ENCODE measurements at regions not wholly inside any gene's neighbourhood (a gene's known extent, or its start where the extent isn't known, plus 50 kb on each side); places are given as distances from the start of the nearest gene placed in this dataset.
"Not testable (repeated sequence)": the region's sequence is repeated elsewhere in the genome, so short reads cannot be mapped to it uniquely, and the experiment has no call there.

- DNase-seq: no peak
Observed at GRCh38 chr1:238982736-238983135, 403.6 kb upstream of the CHRM3 start.

- DNase-seq: no peak
Observed at GRCh38 chr1:238981317-238981933, 404.9 kb upstream of the CHRM3 start.

- DNase-seq: no peak
Observed at GRCh38 chr1:238980053-238980452, 406.3 kb upstream of the CHRM3 start.

- DNase-seq: no peak
Observed at GRCh38 chr1:238964631-238965030, 421.7 kb upstream of the CHRM3 start.

GRCh38 chr1:238962941-238963340, 423.4 kb upstream of the CHRM3 start:
- no peak for DNase-seq

GRCh38 chr1:238961790-238962189, 424.6 kb upstream of the CHRM3 start:
- no peak for DNase-seq

- DNase-seq: no peak
Observed at GRCh38 chr1:238960071-238960470, 426.3 kb upstream of the CHRM3 start.

- DNase-seq: no peak
Observed at GRCh38 chr1:238955934-238956333, 430.4 kb upstream of the CHRM3 start.

GRCh38 chr1:238954865-238955264, 431.5 kb upstream of the CHRM3 start:
- DNase-seq: no peak

GRCh38 chr1:238953448-238954010, 432.8 kb upstream of the CHRM3 start:
- no peak for DNase-seq

- no peak for DNase-seq
Observed at GRCh38 chr1:238951809-238952208, 434.6 kb upstream of the CHRM3 start.

- DNase-seq: no peak
Observed at GRCh38 chr1:238950784-238951183, 435.6 kb upstream of the CHRM3 start.

GRCh38 chr1:238950017-238950416, 436.4 kb upstream of the CHRM3 start:
- DNase-seq: no peak

- DNase-seq: no peak
Observed at GRCh38 chr1:238944028-238944427, 442.3 kb upstream of the CHRM3 start.

GRCh38 chr1:238927899-238928298, 458.5 kb upstream of the CHRM3 start:
- DNase-seq: no peak

- no peak for DNase-seq
Observed at GRCh38 chr1:238916828-238917227, 469.5 kb upstream of the CHRM3 start.

- no peak for DNase-seq
Observed at GRCh38 chr1:238914346-238914745, 472.0 kb upstream of the CHRM3 start.

- no peak for DNase-seq
Observed at GRCh38 chr1:238913210-238913609, 473.2 kb upstream of the CHRM3 start.

- DNase-seq: no peak
Observed at GRCh38 chr1:238912148-238912547, 474.2 kb upstream of the CHRM3 start.

GRCh38 chr1:238902752-238903151, 483.6 kb upstream of the CHRM3 start:
- DNase-seq: not testable (repeated sequence)

GRCh38 chr1:238900334-238900865, 486.0 kb upstream of the CHRM3 start:
- DNase-seq: no peak

GRCh38 chr1:238898856-238899255, 487.5 kb upstream of the CHRM3 start:
- no peak for DNase-seq

- no peak for DNase-seq
Observed at GRCh38 chr1:238895911-238896310, 490.5 kb upstream of the CHRM3 start.

- no peak for DNase-seq
Observed at GRCh38 chr1:238892612-238893011, 493.8 kb upstream of the CHRM3 start.
